Stimulated activated naive B cell treated with anti-CD40 and anti-IgM and Interleukin-4, amounts not matched to agents 10 μg/mL and 1 μg/mL and 100 μg/mL, for 72 hours (primary cell): ENCODE measurements at regions not wholly inside any gene's neighbourhood (a gene's known extent, or its start where the extent isn't known, plus 50 kb on each side); places are given as distances from the start of the nearest gene placed in this dataset.
A peak's percentile ranks its signal among the peaks of the same experiment; 100 is the strongest.
"Not testable (repeated sequence)": the region's sequence is repeated elsewhere in the genome, so short reads cannot be mapped to it uniquely, and the experiment has no call there.

Experiments used
- ATAC-seq, 2 donors: fragments of 150-1000 bp; cut with Tn5 transposase; replicated peaks; 2 replicates each; pipeline ENCODE4 v1.10.0; 2021; ENCODE audit warnings: moderate library complexity in 1 of 2
- DNase-seq: peaks from one replicate; pipeline ENCODE4 v3.0.0; 2021
- H3K27ac Mint-ChIP-seq: one replicate; pipeline ENCODE4 v1.8.0; 2022; ENCODE audit warnings: mild to moderate bottlenecking, mixed read lengths
- H3K27me3 Mint-ChIP-seq, 2 donors: one replicate each; pipeline ENCODE4 v1.8.0; 2022; ENCODE audit warnings: mixed read lengths in 2 of 2
- H3K36me3 Mint-ChIP-seq, 2 donors: one replicate each; pipeline ENCODE4 v1.8.0; 2022; ENCODE audit warnings: mixed read lengths in 2 of 2, mild to moderate bottlenecking in 1 of 2
- H3K4me1 Mint-ChIP-seq, 2 donors: one replicate each; pipeline ENCODE4 v1.8.0; 2022; ENCODE audit warnings: mixed read lengths in 2 of 2, mild to moderate bottlenecking in 1 of 2
- H3K4me3 Mint-ChIP-seq, 2 donors: one replicate each; pipeline ENCODE4 v1.8.0; 2022; ENCODE audit warnings: mild to moderate bottlenecking in 2 of 2, mixed read lengths in 2 of 2, moderate library complexity in 1 of 2
- H3K9me3 Mint-ChIP-seq, 2 donors: one replicate each; pipeline ENCODE4 v1.8.0; 2022; ENCODE audit warnings: mixed read lengths in 2 of 2, mild to moderate bottlenecking in 1 of 2

- not testable (repeated sequence) for ATAC-seq, H3K36me3 Mint-ChIP-seq, H3K9me3 Mint-ChIP-seq, H3K4me3 Mint-ChIP-seq, H3K27me3 Mint-ChIP-seq, H3K27ac Mint-ChIP-seq, H3K4me1 Mint-ChIP-seq, DNase-seq
Observed at GRCh38 chr10:48102410-48103146, 103.0 kb upstream of the FAM25C start.

DNA sequence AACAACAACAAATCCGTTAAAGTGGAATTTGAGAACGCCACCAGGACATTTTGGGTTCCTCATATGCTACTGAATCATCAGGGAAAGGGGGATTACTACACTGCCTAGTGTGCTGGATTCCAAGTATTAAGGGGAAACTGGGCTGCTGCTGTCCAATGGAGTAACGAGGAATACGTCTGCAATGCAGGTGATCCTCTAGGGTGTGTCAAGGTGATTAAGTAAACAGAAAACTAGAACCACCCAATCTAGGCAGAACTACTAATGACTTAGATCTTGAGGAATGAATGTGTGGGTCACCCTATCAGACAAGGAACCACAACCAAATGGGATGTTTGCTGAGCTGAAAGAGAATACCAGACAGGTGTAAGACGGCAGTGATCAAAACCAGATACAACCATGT, 99.3 kb upstream of the FAM25C start:
- H3K4me3 Mint-ChIP-seq, H3K4me1 Mint-ChIP-seq, ATAC-seq, DNase-seq, H3K27me3 Mint-ChIP-seq, H3K36me3 Mint-ChIP-seq, H3K9me3 Mint-ChIP-seq, H3K27ac Mint-ChIP-seq: not testable (repeated sequence)

- not testable (repeated sequence) for ATAC-seq, H3K36me3 Mint-ChIP-seq, H3K4me3 Mint-ChIP-seq, H3K27ac Mint-ChIP-seq, H3K27me3 Mint-ChIP-seq, DNase-seq, H3K4me1 Mint-ChIP-seq, H3K9me3 Mint-ChIP-seq
Observed at GRCh38 chr10:48090706-48091105, 91.1 kb upstream of the FAM25C start.

GRCh38 chr10:48088087-48088486, 88.5 kb upstream of the FAM25C start:
- H3K36me3 Mint-ChIP-seq, H3K4me1 Mint-ChIP-seq, DNase-seq, ATAC-seq, H3K4me3 Mint-ChIP-seq, H3K27me3 Mint-ChIP-seq, H3K9me3 Mint-ChIP-seq, H3K27ac Mint-ChIP-seq: not testable (repeated sequence)

DNA sequence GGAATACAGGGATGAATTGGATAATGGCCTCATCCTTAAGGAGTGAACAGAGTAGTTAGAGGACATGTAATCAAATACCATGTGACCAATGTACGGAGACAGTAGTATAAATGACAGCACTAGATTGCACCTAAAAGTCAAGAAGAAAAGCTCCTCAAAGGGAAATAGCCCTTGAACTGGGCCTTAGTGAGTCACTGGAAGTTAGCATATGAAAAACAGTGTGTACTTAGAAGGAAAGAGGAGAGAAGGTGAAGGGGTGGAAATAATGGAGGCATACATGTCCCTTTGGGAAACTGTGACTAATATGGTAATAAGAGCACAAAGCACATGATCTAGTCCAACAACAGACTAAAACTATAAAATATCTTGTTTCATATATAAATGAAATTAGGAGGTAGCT, 84.9 kb upstream of the FAM25C start:
- H3K4me3 Mint-ChIP-seq, DNase-seq, H3K27ac Mint-ChIP-seq, H3K27me3 Mint-ChIP-seq, H3K9me3 Mint-ChIP-seq, ATAC-seq, H3K4me1 Mint-ChIP-seq, H3K36me3 Mint-ChIP-seq: not testable (repeated sequence)

- not testable (repeated sequence) for H3K9me3 Mint-ChIP-seq, ATAC-seq, DNase-seq, H3K27ac Mint-ChIP-seq, H3K36me3 Mint-ChIP-seq, H3K4me3 Mint-ChIP-seq, H3K27me3 Mint-ChIP-seq, H3K4me1 Mint-ChIP-seq
Observed at GRCh38 chr10:48071228-48071627, 71.6 kb upstream of the FAM25C start.

DNA sequence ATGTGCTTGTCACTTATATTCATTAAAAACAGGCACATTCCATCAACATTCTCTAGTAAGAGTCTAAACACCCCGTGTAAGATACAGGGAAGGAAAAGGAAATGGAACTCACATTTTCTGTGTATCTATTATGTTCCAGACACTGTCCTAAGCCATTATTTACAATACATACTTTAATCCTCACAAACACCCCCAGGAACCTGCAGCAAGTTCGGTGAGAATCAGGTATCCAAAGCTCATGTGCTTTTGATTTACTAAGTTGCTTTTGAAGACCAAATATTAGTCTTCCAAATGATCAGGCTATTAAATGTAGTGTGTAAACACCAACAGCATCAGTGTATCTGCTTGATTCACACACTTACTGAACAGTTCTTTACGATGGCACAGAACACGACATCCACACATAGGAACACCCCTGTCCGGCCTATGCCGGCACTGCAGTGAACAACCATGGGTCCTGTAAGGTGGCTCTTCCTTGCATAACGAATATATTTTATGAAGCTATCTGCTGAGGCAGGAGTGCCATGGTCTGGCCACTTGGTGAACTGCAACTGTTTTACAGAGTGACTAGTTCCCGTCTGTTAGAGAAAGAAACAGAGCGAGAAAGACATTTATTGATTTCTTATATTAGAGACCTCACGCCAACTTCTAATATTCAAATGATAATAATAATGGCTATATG, 64.5 kb upstream of the FAM25C start:
- peak; percentile 99 to 100 for ATAC-seq
- not testable (repeated sequence) for H3K4me1 Mint-ChIP-seq, DNase-seq, H3K9me3 Mint-ChIP-seq, H3K27me3 Mint-ChIP-seq, H3K4me3 Mint-ChIP-seq, H3K27ac Mint-ChIP-seq, H3K36me3 Mint-ChIP-seq

DNA sequence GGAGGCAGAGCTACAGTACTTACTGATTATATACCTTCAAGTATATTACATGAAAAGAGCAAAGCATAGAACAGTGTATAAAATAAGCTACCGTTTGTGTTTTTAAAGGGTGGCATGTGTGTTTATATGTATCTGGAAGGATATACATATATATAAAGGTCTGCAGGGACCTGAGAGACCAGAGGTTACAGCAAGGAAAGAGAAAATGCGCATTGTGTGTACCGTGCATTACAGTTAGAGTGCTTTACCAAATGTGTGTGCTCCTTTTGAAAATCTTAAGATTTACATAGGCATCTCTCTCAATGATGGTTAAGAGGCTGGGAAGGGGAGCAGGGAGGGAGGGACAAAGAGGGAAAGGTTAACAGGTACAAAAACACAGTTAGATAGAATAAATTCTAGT, 55.8 kb upstream of the FAM25C start:
- DNase-seq, H3K27ac Mint-ChIP-seq, H3K36me3 Mint-ChIP-seq, H3K9me3 Mint-ChIP-seq, H3K4me1 Mint-ChIP-seq, ATAC-seq, H3K27me3 Mint-ChIP-seq, H3K4me3 Mint-ChIP-seq: not testable (repeated sequence)
